ENCODE measurements at regions not wholly inside any gene's neighbourhood (a gene's known extent, or its start where the extent isn't known, plus 50 kb on each side); places are given as distances from the start of the nearest gene placed in this dataset.

DNA sequence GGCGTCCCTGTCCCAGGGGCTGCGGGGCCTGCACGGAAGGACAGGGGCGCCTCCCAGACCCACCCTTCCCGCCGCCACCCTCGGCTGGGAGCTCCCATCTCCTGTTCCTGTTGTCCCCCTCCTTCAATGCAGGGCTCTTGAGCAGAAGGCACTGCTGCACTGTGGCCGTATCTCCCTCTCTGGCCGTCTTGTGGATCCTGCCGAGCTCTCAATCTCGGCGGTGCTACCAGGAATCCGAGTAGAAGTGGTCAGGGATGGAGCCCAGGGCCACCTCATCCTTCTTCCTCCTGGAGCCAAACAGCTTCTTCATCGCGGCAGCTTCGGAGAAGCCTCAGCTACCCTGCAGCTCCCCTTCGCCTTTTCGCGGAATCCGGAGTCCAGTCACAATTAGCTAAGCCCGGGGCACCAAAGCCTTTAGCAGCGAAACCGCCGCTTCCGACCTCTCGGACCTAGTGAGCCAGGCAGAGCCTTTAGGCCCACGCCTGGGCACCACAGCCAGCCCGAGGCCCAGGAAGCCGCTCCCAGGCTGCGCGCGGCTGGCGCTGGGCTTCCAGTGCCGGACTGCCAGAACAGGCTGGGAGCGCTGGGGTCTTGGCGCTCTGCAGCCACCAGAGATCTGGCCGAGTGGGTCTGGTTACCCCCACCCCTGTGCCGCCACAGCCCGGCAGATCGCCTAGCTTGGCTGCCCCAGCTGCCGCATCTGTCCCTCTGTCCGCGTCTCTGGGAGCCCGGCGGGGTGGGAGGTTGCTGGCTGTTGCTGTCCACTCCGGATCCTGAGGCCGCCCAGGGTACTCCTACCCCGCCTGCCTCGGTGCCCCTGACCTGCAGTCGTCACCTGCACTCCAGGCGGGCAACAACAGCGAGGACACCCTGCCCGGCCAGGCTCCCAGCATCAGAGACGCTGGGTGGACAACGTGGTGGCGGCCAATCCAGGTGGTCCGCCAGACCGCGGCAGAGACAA lies 69.1 kb downstream of the ASCL4 start:
- BruUV-seq (replicated peaks): no TSS peak
- Histone ChIP-seq H3K4me3 (no peak overlapping the region), H3K4me2 (ENCODE audit: insufficient read depth, low read length) (no peak overlapping the region), H3K27me3 (ENCODE audit: control insufficient read depth in 2 of 2, insufficient read depth in 2 of 2, low read length in 2 of 2) (peaks cover 34 to 39% of the 10 kb centered on the region in 2 experiments; a peak in 4 of 5 replicates), H2AFZ (ENCODE audit: low read depth, low read length) (no peak overlapping the region), H4K20me1 (replicated peaks; ENCODE audit: control insufficient read depth, insufficient read depth, low read length) (no peaks in the 10 kb centered on the region), H3K9me3 (replicated peaks; ENCODE audit: control insufficient read depth, insufficient read depth, low read depth, low read length) (no peaks in the 10 kb centered on the region), H3K36me3 (ENCODE audit: control insufficient read depth, insufficient read depth, low read length) (no peaks in the 10 kb centered on the region), H3K9me1 (ENCODE audit: control insufficient read depth, insufficient read depth, low read length) (no peaks in the 10 kb centered on the region), H3K9ac (ENCODE audit: insufficient read depth in 1 of 2, low read depth in 2 of 2, low read length in 2 of 2) (no peak overlapping the region), H3K27ac (ENCODE audit: extremely low read depth, low read depth, low read length) (no peak overlapping the region), H3K79me2 (ENCODE audit: control insufficient read depth, insufficient read depth, low read length) (no peaks in the 10 kb centered on the region), H3K4me1 (replicated peaks in 1 of 2; ENCODE audit: control insufficient read depth in 2 of 2, insufficient read depth in 2 of 2, low read length in 2 of 2) (peaks cover 0 to 21% of the 10 kb centered on the region in 2 experiments; a peak in 1 of 5 replicates)
- ChIA-PET POLR2A (interaction anchor here (1.1 kb wide), 1 partner anchor 10 kb away, joined by 3 read pairs; no protein-coding TSS in a partner anchor), CTCF (ENCODE audit: low intra/inter-chr PET ratio) (no interaction called here)
- WGBS (ENCODE audit: insufficient coverage, low coverage, missing lambda C conversion rate): 9% methylated on average over 55 of the region's 59 CpGs
- no peak for FAIRE-seq
- DNase-seq (ENCODE audit: extremely low read depth in 1 of 4, low spot score in 3 of 4): no peak
- in situ Hi-C loops (cut with MboI) (no loop called here), intact Hi-C loops (cut with micrococcal nuclease) (no loop called here)
- ATAC-seq: no peak; the same call in 2 of the 3 replicates
- TF ChIP-seq ZNF668 (CRISPR knock-in tag; IDR thresholded peaks at IDR 0.05) (no peak), ZC3H11A (IDR thresholded peaks at IDR 0.05; ENCODE audit: low read depth, low read length) (no peak), POLR2H (tag; IDR thresholded peaks at IDR 0.05; ENCODE audit: low read depth) (no peak), COPS2 (conservative IDR thresholded peaks at IDR 0.05) (no peak), DNMT1 (IDR thresholded peaks at IDR 0.05) (no peak), BHLHE40 (IDR thresholded peaks at IDR 0.05; ENCODE audit: low read length) (no peak), SNRNP70 (optimal IDR thresholded peaks at IDR 0.05; ENCODE audit: low read depth, low read length) (no peak), CHD1 (IDR thresholded peaks at IDR 0.05; ENCODE audit: low read length) (no peak), MTA3 (IDR thresholded peaks at IDR 0.05; ENCODE audit: borderline replicate concordance) (no peak), STAT5A (IDR thresholded peaks at IDR 0.05; ENCODE audit: borderline replicate concordance, low read length) (no peak), CCNT2 (IDR thresholded peaks at IDR 0.05; ENCODE audit: borderline replicate concordance, extremely low read depth, insufficient read length, low read depth, low read length) (no peak), PTBP1 (IDR thresholded peaks at IDR 0.05; ENCODE audit: low read depth, low read length) (no peak)
- TF ChIP-seq, protein P1, sequence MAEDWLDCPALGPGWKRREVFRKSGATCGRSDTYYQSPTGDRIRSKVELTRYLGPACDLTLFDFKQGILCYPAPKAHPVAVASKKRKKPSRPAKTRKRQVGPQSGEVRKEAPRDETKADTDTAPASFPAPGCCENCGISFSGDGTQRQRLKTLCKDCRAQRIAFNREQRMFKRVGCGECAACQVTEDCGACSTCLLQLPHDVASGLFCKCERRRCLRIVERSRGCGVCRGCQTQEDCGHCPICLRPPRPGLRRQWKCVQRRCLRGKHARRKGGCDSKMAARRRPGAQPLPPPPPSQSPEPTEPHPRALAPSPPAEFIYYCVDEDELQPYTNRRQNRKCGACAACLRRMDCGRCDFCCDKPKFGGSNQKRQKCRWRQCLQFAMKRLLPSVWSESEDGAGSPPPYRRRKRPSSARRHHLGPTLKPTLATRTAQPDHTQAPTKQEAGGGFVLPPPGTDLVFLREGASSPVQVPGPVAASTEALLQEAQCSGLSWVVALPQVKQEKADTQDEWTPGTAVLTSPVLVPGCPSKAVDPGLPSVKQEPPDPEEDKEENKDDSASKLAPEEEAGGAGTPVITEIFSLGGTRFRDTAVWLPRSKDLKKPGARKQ (CRISPR knock-in tag; IDR thresholded peaks at IDR 0.05): no peak
- TF ChIP-seq, protein P2, sequence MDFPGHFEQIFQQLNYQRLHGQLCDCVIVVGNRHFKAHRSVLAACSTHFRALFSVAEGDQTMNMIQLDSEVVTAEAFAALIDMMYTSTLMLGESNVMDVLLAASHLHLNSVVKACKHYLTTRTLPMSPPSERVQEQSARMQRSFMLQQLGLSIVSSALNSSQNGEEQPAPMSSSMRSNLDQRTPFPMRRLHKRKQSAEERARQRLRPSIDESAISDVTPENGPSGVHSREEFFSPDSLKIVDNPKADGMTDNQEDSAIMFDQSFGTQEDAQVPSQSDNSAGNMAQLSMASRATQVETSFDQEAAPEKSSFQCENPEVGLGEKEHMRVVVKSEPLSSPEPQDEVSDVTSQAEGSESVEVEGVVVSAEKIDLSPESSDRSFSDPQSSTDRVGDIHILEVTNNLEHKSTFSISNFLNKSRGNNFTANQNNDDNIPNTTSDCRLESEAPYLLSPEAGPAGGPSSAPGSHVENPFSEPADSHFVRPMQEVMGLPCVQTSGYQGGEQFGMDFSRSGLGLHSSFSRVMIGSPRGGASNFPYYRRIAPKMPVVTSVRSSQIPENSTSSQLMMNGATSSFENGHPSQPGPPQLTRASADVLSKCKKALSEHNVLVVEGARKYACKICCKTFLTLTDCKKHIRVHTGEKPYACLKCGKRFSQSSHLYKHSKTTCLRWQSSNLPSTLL (IDR thresholded peaks at IDR 0.05): no peak
- TF ChIP-seq, protein P3, sequence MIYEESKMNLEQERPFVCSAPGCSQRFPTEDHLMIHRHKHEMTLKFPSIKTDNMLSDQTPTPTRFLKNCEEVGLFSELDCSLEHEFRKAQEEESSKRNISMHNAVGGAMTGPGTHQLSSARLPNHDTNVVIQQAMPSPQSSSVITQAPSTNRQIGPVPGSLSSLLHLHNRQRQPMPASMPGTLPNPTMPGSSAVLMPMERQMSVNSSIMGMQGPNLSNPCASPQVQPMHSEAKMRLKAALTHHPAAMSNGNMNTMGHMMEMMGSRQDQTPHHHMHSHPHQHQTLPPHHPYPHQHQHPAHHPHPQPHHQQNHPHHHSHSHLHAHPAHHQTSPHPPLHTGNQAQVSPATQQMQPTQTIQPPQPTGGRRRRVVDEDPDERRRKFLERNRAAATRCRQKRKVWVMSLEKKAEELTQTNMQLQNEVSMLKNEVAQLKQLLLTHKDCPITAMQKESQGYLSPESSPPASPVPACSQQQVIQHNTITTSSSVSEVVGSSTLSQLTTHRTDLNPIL (CRISPR knock-in tag; IDR thresholded peaks at IDR 0.05): no peak
- TF ChIP-seq, protein P4, sequence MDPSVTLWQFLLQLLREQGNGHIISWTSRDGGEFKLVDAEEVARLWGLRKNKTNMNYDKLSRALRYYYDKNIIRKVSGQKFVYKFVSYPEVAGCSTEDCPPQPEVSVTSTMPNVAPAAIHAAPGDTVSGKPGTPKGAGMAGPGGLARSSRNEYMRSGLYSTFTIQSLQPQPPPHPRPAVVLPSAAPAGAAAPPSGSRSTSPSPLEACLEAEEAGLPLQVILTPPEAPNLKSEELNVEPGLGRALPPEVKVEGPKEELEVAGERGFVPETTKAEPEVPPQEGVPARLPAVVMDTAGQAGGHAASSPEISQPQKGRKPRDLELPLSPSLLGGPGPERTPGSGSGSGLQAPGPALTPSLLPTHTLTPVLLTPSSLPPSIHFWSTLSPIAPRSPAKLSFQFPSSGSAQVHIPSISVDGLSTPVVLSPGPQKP (CRISPR knock-in tag; IDR thresholded peaks at IDR 0.05): no peak

Measured in K562 (cell line).